Mammary epithelial cell (primary cell): ENCODE measurements at regions not wholly inside any gene's neighbourhood (a gene's known extent, or its start where the extent isn't known, plus 50 kb on each side); places are given as distances from the start of the nearest gene placed in this dataset.

Experiments
- CTCF ChIP-seq, 2 donors: IDR thresholded peaks in 1 of 2; conservative IDR thresholded peaks in 1 of 2; 2 replicates each; pipeline ENCODE4 v1.5.1; 2011 to 2012; ENCODE audit warnings: inconsistent platforms in 2 of 2, low read length in 2 of 2, mild to moderate bottlenecking in 2 of 2, control low read depth in 1 of 2, low read depth in 1 of 2; ENCODE audit not compliant: insufficient read depth in 1 of 2; ENCODE audit errors: extremely low read depth in 1 of 2
- EZH2 ChIP-seq: IDR thresholded peaks from 2 replicates; pipeline ENCODE4 v1.6.1; 2012; ENCODE audit warnings: low read length, inconsistent platforms, borderline replicate concordance

GRCh38 chr1:189141056-189141455 is 1336.6 kb downstream of the BRINP3 start:
- no peak for TF ChIP-seq CTCF (conservative IDR thresholded peaks at IDR 0.05 in 1 of 2, IDR thresholded peaks at IDR 0.05 in 1 of 2; ENCODE audit: extremely low read depth in 1 of 2, insufficient read depth in 1 of 2, low read depth in 1 of 2, low read length in 2 of 2)
- TF ChIP-seq EZH2, result no peak
